ENCODE measurements at regions not wholly inside any gene's neighbourhood (a gene's known extent, or its start where the extent isn't known, plus 50 kb on each side); places are given as distances from the start of the nearest gene placed in this dataset.

- no peak overlapping the region for H3K4me3 Mint-ChIP-seq
- CTCF ChIA-PET: no interaction called here
- no peaks in the 10 kb centered on the region for H3K4me1 Mint-ChIP-seq
- H3K27me3 Mint-ChIP-seq: peaks cover 4% of the 10 kb centered on the region
- H3K27ac Mint-ChIP-seq: no peak overlapping the region
- H3K9me3 Mint-ChIP-seq (ENCODE audit: low read depth): no peaks in the 10 kb centered on the region
- H3K36me3 Mint-ChIP-seq: no peaks in the 10 kb centered on the region
- no peak for ATAC-seq
- no peak for DNase-seq
Measured at GRCh38 chr15:53437366-53437765, 322.1 kb downstream of the WDR72 start.

GRCh38 chr15:53434174-53434678, 325.2 kb downstream of the WDR72 start:
- CTCF ChIA-PET: no interaction called here
- H3K9me3 Mint-ChIP-seq (ENCODE audit: low read depth): no peaks in the 10 kb centered on the region
- DNase-seq (no peak), ATAC-seq (no peak)
- H3K4me1 Mint-ChIP-seq: no peaks in the 10 kb centered on the region
- H3K4me3 Mint-ChIP-seq: no peak overlapping the region
- no peak overlapping the region for H3K27ac Mint-ChIP-seq
- H3K27me3 Mint-ChIP-seq: peaks cover 4% of the 10 kb centered on the region
- no peaks in the 10 kb centered on the region for H3K36me3 Mint-ChIP-seq

- Mint-ChIP-seq H3K4me3 (no peak overlapping the region), H3K36me3 (no peaks in the 10 kb centered on the region), H3K27ac (no peak overlapping the region), H3K4me1 (no peaks in the 10 kb centered on the region), H3K27me3 (no peaks in the 10 kb centered on the region), H3K9me3 (ENCODE audit: low read depth) (peaks cover 2% of the 10 kb centered on the region)
- DNase-seq (no peak), ATAC-seq (no peak)
- CTCF ChIA-PET: no interaction called here
Measured at GRCh38 chr15:53416219-53416940, 343.1 kb downstream of the WDR72 start.

DNA sequence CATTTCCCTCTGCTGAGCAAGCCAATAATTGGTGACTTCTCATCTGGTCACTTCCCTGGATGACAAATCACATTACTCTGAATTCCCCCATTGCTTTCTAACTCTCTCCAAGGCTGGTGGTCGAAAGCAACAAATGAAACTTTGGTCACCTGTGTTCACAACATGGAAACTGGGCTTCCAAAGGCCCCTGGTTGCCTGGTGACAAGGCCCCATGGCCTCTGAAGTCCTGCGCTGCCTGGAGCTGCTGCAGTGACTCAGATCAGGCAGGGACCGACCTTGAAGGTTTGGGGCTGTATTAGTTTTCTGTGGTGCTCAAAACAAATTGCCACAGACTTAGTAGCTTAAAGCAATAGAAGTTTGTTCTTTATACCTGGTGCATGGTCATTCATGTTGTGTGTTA, 345.3 kb downstream of the WDR72 start:
- no peaks in the 10 kb centered on the region for H3K27me3 Mint-ChIP-seq
- ATAC-seq: no peak
- no peak overlapping the region for H3K4me3 Mint-ChIP-seq
- peaks cover 2% of the 10 kb centered on the region for H3K9me3 Mint-ChIP-seq (ENCODE audit: low read depth)
- DNase-seq: no peak
- H3K27ac Mint-ChIP-seq: no peak overlapping the region
- H3K4me1 Mint-ChIP-seq: no peaks in the 10 kb centered on the region
- CTCF ChIA-PET: no interaction called here
- no peaks in the 10 kb centered on the region for H3K36me3 Mint-ChIP-seq

DNA sequence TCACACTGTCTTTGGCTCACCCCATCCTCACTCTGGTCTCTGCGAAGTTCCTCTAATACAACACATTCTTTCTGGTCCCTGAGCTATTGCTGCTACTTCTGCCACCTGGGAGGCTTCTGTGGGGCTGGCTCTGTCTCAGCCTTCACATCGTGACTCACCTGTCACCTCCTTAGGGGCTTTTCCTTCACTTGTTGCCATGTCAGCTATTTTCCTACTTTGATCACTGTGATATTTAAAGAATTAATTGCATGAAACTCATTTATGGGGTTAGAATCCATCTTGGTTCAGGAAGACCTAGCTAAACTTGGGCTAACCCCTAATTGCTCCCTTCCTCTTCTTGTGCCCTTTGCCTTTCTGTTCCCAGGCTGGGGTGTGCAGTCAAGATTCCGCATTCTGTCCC, 346.9 kb downstream of the WDR72 start:
- Mint-ChIP-seq H3K9me3 (ENCODE audit: low read depth) (peaks cover 2% of the 10 kb centered on the region), H3K36me3 (no peaks in the 10 kb centered on the region), H3K4me1 (no peaks in the 10 kb centered on the region), H3K27me3 (no peaks in the 10 kb centered on the region), H3K4me3 (no peak overlapping the region), H3K27ac (no peak overlapping the region)
- DNase-seq: no peak
- no peak for ATAC-seq
- CTCF ChIA-PET: no interaction called here

DNA sequence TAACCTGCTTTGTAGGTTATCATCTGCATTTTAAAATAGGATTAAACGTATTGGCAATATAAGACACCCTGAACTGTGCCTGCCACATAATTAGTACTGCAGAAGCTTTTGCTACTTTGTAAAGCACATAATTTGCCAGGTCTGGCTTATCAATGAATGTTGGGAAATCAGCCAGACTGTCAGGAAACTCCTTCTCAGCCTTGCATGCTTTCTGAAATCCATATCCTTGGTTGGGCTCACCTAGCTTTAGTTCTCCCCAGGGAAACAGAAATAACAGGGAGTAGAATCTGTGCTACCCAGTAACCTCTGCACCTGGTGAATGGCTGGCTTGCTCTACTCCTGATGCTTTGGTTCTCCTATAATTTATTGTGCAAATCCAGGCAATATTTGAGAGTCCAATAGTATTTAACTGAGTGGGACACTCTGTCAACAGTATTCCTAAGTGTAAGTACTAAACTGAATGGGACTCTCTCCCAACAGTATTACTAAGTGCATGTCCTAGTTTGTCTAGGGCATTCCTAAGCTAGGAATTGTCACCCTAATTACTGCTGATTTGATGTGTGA, 354.5 kb downstream of the WDR72 start:
- Mint-ChIP-seq H3K36me3 (no peaks in the 10 kb centered on the region), H3K4me1 (no peaks in the 10 kb centered on the region), H3K9me3 (ENCODE audit: low read depth) (no peaks in the 10 kb centered on the region), H3K27ac (no peak overlapping the region), H3K27me3 (no peaks in the 10 kb centered on the region), H3K4me3 (no peak overlapping the region)
- ATAC-seq (no peak), DNase-seq (no peak)
- CTCF ChIA-PET: no interaction called here

GRCh38 chr15:53401503-53401902, 358.0 kb downstream of the WDR72 start:
- ATAC-seq (no peak), DNase-seq (no peak)
- CTCF ChIA-PET: no interaction called here
- H3K4me1 Mint-ChIP-seq: no peaks in the 10 kb centered on the region
- H3K36me3 Mint-ChIP-seq: no peaks in the 10 kb centered on the region
- H3K4me3 Mint-ChIP-seq: no peak overlapping the region
- H3K27ac Mint-ChIP-seq: no peak overlapping the region
- no peaks in the 10 kb centered on the region for H3K27me3 Mint-ChIP-seq
- no peaks in the 10 kb centered on the region for H3K9me3 Mint-ChIP-seq (ENCODE audit: low read depth)

DNA sequence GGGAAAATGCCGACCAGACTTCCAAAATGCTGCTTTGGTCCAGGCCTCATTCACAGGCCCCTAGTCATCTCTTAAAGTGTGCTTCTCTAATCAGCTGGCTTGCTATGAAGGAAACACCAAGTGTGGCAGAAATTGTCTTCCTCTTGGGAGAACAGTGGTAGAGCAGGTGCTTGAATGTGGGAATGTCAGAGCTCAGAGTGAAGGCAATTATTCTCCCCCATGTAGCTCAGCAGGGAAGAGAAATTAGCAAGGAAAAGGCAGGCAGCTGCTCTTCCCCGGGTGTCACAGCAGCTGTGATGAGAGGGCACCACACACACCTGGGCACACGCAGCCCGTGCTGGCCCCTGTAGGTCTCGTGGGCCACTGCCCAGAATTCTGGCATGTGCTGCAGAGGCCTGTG, 358.5 kb downstream of the WDR72 start:
- H3K27ac Mint-ChIP-seq: no peak overlapping the region
- no peak overlapping the region for H3K4me3 Mint-ChIP-seq
- H3K36me3 Mint-ChIP-seq: no peaks in the 10 kb centered on the region
- CTCF ChIA-PET: no interaction called here
- ATAC-seq (no peak), DNase-seq (no peak)
- H3K4me1 Mint-ChIP-seq: no peaks in the 10 kb centered on the region
- H3K9me3 Mint-ChIP-seq (ENCODE audit: low read depth): no peaks in the 10 kb centered on the region
- no peaks in the 10 kb centered on the region for H3K27me3 Mint-ChIP-seq

DNA sequence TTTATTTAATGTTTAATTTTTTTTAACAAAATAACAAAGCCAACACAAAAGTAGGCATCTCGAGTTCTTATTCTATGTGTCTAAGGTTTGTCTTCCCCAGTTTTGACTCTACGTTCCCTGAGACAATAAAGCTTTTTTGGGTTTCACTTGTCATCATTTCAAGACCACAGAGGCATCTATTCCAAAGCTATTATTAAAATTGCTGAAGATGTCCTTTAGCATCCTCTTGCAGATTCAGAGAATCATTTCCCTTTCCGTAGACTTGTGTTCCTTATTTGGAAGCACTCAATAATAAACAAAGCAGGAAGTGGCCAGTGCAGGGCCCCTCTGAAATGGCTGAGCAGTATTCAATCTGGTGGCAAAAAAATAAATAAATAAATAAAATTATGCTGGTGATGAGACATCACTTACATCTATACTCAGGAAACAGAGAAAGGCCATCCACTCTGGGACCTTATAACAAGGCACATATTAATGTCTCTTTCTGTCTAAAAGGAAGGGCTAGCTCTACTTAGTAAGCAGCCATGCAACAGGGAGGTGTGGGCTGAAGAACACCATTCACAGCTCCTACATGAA, 362.3 kb downstream of the WDR72 start:
- DNase-seq (no peak), ATAC-seq (no peak)
- H3K27ac Mint-ChIP-seq: no peak overlapping the region
- no peaks in the 10 kb centered on the region for H3K27me3 Mint-ChIP-seq
- no peaks in the 10 kb centered on the region for H3K9me3 Mint-ChIP-seq (ENCODE audit: low read depth)
- H3K36me3 Mint-ChIP-seq: no peaks in the 10 kb centered on the region
- no peaks in the 10 kb centered on the region for H3K4me1 Mint-ChIP-seq
- H3K4me3 Mint-ChIP-seq: no peak overlapping the region
- CTCF ChIA-PET: no interaction called here

DNA sequence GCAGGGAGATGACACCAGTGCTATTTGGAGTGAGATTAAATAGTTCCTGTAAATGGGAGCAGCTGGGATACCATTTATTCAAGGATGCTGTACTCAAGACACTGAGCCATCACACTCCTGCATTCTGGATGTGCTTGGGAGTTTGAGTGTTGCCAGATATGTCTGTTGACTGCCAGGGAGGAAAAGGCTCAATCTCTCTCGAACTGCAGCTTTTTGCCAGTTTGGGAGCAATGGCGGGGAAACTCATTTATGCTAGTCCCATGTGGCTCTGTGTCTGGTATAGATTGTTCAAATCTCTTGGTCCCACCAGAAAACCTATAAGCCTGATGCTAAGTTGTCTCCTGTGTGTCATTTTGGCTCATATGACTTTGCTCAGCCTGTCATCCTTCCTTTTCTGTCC, 363.6 kb downstream of the WDR72 start:
- H3K9me3 Mint-ChIP-seq (ENCODE audit: low read depth): no peaks in the 10 kb centered on the region

GRCh38 chr15:53390549-53390948, 368.9 kb downstream of the WDR72 start:
- ATAC-seq: no peak
- H3K9me3 Mint-ChIP-seq (ENCODE audit: low read depth): no peaks in the 10 kb centered on the region
- no peak overlapping the region for H3K27ac Mint-ChIP-seq
- DNase-seq: no peak
- no peak overlapping the region for H3K4me3 Mint-ChIP-seq
- CTCF ChIA-PET: interaction anchor here (0.9 kb wide), 1 partner anchor 363 kb away, joined by 3 read pairs; no protein-coding TSS in a partner anchor
- H3K4me1 Mint-ChIP-seq: no peaks in the 10 kb centered on the region
- H3K36me3 Mint-ChIP-seq: no peaks in the 10 kb centered on the region
- no peaks in the 10 kb centered on the region for H3K27me3 Mint-ChIP-seq

More for the DNA sequence above, 363.6 kb downstream of the WDR72 start:
- CTCF ChIA-PET: no interaction called here
- Mint-ChIP-seq H3K4me1 (no peaks in the 10 kb centered on the region), H3K27me3 (no peaks in the 10 kb centered on the region), H3K4me3 (no peak overlapping the region), H3K27ac (no peak overlapping the region), H3K36me3 (no peaks in the 10 kb centered on the region)
- DNase-seq: no peak
- ATAC-seq: no peak

DNA sequence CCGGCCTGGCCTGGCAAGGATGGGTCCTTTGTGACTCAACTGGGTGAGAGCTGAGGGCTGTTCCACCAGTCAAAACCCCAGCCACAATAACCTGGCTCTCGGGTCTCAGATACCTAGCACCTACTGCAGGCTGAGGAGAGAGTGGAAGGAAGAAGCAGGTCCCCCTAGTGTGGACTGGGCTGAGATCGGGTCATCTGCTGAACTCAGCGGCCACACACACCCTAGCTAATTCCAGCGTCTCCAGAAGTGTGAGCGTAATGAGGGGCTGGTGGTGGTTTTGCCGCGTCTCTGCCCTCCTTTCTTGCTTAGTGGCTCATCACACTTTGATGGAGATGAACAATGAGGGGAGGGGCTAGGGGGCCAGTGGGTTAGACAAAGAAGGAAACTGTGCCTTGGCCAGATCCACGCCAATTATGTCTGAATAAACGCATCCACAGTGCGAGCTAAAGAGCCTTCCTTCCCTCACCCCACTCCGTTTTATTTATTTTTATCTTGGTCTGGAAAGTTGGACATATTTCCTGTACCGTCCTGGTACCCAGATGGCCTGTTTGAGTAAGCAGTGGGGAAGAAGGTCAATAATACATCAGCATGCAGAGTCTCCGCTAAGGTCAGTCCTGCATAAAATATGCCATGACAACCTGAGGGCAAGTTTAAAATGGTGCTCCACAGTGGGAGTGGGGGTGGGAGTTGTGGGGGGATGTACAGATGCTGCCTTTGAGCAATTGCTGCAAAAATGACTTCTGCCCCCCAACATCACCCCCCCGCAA, 370.0 kb downstream of the WDR72 start:
- CTCF ChIA-PET: no interaction called here
- no peak for ATAC-seq
- Mint-ChIP-seq H3K27me3 (no peaks in the 10 kb centered on the region), H3K27ac (no peak overlapping the region), H3K36me3 (no peaks in the 10 kb centered on the region), H3K4me3 (no peak overlapping the region), H3K9me3 (ENCODE audit: low read depth) (no peaks in the 10 kb centered on the region), H3K4me1 (no peaks in the 10 kb centered on the region)
- no peak for DNase-seq

DNA sequence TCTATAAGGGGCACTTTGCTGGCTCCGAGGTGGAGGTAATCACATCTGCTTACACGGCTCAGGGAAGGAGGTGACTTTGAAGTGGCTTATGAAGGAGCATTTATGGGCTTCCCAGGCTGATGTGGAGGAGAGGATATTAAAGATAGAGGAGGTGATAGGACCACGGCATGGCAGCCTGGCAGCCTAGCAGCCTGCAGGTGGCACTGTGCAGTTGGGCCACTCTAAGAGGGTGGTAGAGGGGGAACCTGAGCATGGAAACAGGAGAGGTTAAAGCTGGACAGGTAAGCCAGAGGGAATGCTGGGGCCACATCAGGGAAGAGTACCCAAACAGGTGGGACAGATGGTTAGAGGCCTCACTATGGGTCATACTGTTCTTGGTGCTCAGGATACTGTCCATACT, 375.0 kb downstream of the WDR72 start:
- no peaks in the 10 kb centered on the region for H3K9me3 Mint-ChIP-seq (ENCODE audit: low read depth)
- H3K27ac Mint-ChIP-seq: no peak overlapping the region
- H3K4me1 Mint-ChIP-seq: no peaks in the 10 kb centered on the region
- H3K36me3 Mint-ChIP-seq: no peaks in the 10 kb centered on the region
- CTCF ChIA-PET: no interaction called here
- no peaks in the 10 kb centered on the region for H3K27me3 Mint-ChIP-seq
- no peak for DNase-seq
- H3K4me3 Mint-ChIP-seq: no peak overlapping the region
- ATAC-seq: no peak
